PC-9 (cell line): ENCODE measurements at regions not wholly inside any gene's neighbourhood (a gene's known extent, or its start where the extent isn't known, plus 50 kb on each side); places are given as distances from the start of the nearest gene placed in this dataset.

Experiments
- EZH2 ChIP-seq: fragments of 200-600 bp; sonication (generic); IDR thresholded peaks from 2 replicates; pipeline ENCODE4 v1.8.0; 2017; ENCODE audit warnings: antibody characterized with exemption, low read depth
- TF ChIP-seq, protein P1 (sequence below): fragments of 200-600 bp; sonication (generic); conservative IDR thresholded peaks from 2 replicates; pipeline ENCODE4 v1.6.1; 2017; ENCODE audit warnings: mixed run types, antibody characterized with exemption, mild to moderate bottlenecking, moderate library complexity

DNA sequence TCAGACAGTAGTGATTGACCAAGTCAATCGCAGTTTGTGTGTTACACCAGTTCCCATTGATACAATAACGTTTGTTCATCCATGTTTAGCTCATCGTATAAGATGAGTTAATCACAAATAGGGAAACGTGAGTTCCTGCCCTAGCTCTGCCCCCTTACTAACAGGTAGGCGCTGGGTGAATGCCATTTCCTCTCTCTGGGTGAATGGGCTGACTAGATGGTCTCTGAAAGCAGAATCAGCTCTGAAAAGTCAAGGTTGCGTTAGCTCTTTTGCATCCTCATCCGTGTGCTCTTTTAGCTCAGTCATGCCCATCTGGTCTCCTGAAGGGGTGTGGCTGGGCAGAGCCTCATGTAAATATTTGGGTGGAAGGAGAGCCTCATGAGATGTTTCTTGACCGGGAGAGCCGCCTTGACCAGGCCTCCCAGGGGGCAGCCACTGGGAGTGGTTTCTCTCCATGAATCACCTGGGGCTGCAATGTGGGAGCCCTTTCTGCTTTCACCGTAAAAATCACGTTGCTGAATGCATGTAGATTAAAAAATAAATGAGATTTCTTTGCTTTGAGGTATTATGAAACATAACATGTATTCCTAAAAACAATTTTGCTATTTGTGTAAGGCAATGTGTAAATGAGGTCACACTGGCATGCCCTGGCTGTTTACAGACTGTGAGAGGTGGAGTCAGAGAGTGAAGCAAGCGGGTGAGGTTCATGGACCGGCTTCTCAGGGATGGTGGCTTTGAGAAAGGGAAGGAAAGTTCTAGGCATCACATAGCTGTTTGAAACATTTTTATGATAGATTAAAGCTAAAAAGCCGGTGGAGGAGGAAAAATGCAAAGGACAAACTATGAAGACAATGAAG, 108.4 kb upstream of the RASGRP1 start:
- TF ChIP-seq, protein P1, sequence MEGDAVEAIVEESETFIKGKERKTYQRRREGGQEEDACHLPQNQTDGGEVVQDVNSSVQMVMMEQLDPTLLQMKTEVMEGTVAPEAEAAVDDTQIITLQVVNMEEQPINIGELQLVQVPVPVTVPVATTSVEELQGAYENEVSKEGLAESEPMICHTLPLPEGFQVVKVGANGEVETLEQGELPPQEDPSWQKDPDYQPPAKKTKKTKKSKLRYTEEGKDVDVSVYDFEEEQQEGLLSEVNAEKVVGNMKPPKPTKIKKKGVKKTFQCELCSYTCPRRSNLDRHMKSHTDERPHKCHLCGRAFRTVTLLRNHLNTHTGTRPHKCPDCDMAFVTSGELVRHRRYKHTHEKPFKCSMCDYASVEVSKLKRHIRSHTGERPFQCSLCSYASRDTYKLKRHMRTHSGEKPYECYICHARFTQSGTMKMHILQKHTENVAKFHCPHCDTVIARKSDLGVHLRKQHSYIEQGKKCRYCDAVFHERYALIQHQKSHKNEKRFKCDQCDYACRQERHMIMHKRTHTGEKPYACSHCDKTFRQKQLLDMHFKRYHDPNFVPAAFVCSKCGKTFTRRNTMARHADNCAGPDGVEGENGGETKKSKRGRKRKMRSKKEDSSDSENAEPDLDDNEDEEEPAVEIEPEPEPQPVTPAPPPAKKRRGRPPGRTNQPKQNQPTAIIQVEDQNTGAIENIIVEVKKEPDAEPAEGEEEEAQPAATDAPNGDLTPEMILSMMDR, result no peak
- no peak for TF ChIP-seq EZH2
